Vagina (tissue), 2 donors: ENCODE measurements at regions not wholly inside any gene's neighbourhood (a gene's known extent, or its start where the extent isn't known, plus 50 kb on each side); places are given as distances from the start of the nearest gene placed in this dataset.

ENCODE experiments used
- POLR2A ChIP-seq, 2 donors: fragments of 450-650 bp; IDR thresholded peaks; one replicate each; pipeline ENCODE4 v1.6.1; 2017; ENCODE audit warnings: antibody characterized with exemption in 2 of 2, mild to moderate bottlenecking in 2 of 2, moderate library complexity in 2 of 2
- POLR2AphosphoS5 ChIP-seq, 2 donors: sonication (generic); formaldehyde crosslinking; IDR thresholded peaks; one replicate each; pipeline ENCODE4 v1.9.0; 2017; ENCODE audit warnings: antibody characterized with exemption in 2 of 2, mild to moderate bottlenecking in 2 of 2, low read depth in 1 of 2; ENCODE audit not compliant: insufficient read depth in 1 of 2
- TF ChIP-seq, protein P1 (sequence below), 3 experiments: fragments of 450-650 bp in 2 of 3; fragments of 200-600 bp in 1 of 3; sonication (generic) in 1 of 3; IDR thresholded peaks; one replicate each; pipeline ENCODE4 v1.5.1; 2017 to 2019; ENCODE audit warnings: antibody characterized with exemption in 3 of 3, mild to moderate bottlenecking in 2 of 3, moderate library complexity in 2 of 3

DNA sequence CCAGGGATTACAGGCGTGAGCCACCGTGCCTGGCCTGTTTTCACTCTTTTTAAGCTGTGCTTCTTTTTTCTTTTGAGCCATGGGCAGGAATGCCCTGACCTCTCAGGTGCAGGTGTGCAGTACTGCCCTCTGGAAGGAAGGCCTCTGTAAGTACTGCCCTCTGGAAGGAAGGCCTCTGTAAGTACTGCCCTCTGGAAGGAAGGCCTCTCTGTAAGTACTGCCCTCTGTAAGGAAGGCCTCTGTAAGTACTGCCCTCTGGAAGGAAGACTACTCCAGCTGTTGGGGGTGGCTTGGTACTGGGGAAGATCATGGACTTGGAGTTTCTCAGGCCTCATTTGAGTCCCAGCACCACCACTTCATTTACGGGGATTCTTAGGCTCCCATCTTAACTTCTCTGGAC lies 248.5 kb upstream of the ID2 start:
- TF ChIP-seq, protein P1, sequence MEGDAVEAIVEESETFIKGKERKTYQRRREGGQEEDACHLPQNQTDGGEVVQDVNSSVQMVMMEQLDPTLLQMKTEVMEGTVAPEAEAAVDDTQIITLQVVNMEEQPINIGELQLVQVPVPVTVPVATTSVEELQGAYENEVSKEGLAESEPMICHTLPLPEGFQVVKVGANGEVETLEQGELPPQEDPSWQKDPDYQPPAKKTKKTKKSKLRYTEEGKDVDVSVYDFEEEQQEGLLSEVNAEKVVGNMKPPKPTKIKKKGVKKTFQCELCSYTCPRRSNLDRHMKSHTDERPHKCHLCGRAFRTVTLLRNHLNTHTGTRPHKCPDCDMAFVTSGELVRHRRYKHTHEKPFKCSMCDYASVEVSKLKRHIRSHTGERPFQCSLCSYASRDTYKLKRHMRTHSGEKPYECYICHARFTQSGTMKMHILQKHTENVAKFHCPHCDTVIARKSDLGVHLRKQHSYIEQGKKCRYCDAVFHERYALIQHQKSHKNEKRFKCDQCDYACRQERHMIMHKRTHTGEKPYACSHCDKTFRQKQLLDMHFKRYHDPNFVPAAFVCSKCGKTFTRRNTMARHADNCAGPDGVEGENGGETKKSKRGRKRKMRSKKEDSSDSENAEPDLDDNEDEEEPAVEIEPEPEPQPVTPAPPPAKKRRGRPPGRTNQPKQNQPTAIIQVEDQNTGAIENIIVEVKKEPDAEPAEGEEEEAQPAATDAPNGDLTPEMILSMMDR (IDR thresholded peaks at IDR 0.05), result no peak
- no peak for TF ChIP-seq POLR2A (IDR thresholded peaks at IDR 0.05)
- TF ChIP-seq POLR2AphosphoS5 (IDR thresholded peaks at IDR 0.05; ENCODE audit: insufficient read depth in 1 of 2, low read depth in 1 of 2), result no peak
